NCI-H345 (cell line): ENCODE measurements at regions not wholly inside any gene's neighbourhood (a gene's known extent, or its start where the extent isn't known, plus 50 kb on each side); places are given as distances from the start of the nearest gene placed in this dataset.
"Not testable (repeated sequence)": the region's sequence is repeated elsewhere in the genome, so short reads cannot be mapped to it uniquely, and the experiment has no call there.

ENCODE experiments used
- DNase-seq: peaks from one replicate; lab custom pipeline; 2025; lab: John Stamatoyannopoulos, UW

DNA sequence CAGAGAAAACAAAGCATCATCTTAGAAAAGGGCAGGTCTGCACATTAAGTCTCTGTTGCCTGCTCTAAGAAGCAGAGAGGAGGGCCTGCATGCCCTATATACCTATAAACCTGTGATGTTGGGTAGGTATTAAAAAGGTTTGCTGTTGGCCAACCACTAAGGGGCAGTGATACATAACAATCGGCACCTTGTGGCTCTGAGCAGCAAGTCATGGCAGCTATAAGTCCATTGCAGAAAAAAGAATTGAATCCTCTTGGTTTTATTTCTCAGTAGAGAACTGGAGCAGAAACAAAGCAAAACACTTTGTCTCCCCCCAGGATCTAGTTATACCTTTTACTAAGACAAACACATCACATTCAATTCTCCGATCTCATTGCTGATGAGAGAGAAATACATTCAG, 1364.4 kb downstream of the STIM2 start:
- DNase-seq: peak; percentile 24

- no peak for DNase-seq
These were observed 1365.2 kb downstream of the STIM2 start for GRCh38 chr4:28225689-28226353.

GRCh38 chr4:28226962-28227361, 1366.3 kb downstream of the STIM2 start:
- no peak for DNase-seq

GRCh38 chr4:28227764-28228163, 1367.1 kb downstream of the STIM2 start:
- no peak for DNase-seq

- DNase-seq: no peak
These were observed 1368.2 kb downstream of the STIM2 start for GRCh38 chr4:28228561-28229491.

DNA sequence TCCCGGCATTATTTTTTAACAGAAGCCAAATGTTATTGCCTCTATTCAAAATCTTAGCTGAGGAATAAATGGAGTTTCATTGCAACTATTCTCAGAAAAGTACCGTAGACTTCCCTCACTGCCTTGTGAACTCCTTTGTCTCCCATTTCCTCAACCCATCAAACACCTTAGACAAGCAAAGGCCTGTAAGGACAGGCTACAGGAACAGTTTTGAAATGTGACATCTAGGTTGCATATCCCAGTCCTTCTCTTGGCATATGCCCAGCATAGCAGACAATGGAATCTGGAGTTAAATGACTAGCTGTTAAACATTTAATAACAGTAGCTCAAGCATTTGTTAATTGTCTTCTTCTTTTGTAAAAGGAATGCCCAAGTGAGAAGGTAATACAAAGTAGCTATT, 1371.7 kb downstream of the STIM2 start:
- no peak for DNase-seq

DNA sequence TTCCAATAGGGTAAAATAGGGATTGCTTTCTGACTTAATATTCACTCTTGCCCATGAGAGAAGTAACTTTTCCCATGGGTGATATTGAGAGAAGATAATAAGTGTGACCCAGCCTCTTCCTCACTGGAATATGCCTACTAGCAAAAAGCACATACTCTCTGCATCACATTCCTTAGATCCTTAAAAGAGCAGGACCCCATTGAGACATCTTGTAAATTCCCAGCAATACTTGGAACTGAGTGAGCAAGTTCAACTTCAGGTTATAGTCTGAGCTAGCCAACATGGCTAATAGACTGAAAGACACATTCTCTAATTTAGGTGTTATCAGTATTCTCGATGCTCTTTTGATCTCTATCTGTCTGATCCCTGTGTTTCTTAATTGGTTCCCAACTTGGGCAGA, 1372.3 kb downstream of the STIM2 start:
- DNase-seq: no peak

DNA sequence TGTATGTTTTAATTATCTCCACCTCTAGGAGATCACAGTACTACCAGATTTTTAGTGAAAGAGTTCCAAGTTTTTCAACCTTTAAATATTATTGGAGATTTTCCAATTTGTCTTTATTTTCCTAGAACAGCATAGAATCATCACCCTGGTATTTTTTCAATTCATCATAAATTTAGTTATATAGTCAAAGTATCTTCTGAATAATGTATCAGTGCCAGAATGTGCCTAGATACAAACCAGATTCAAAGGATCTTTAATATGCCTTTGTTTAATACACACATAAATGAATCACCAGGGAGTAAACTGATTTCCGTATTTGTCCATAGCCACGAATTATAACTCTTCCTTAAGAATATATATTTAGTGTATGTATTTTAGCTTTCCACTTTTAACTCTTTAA, 1373.1 kb downstream of the STIM2 start:
- DNase-seq: no peak

DNA sequence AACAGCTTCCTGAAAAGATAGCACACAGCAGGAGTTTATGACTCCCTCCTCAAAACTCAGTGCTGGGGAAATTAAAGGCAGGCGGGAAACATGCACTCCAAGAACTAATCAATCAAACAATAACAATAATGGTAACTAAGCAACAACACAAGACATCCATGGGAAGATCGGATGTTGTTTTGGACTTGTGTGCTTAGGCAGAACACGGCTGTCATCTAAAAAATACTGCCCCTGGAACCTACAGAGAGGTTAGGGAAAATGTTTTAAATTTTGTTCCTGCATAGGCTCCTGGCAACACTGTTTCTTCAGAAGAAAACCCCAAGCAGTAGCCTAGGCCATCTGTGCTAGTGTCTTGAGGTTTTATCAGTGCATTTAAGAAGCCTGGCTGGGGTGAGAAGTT, 1378.2 kb downstream of the STIM2 start:
- DNase-seq: no peak

DNA sequence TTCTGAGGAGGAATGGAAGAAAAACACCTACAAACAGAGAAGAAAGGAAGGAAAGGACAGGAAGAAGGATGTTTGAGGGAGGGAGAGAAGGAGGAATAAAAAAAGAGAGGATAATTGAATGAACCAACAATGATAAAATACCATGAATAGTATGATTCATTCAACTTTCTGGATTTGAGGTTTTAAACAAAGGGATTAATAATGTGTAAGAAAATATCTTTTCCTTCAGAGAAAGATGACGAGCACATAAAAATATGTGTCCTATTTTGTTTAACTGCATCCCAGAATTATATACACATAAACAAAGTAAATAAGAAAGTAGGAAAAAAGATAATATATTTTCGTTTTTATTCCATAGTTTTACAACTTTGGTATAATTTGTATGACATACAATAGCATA, 1380.4 kb downstream of the STIM2 start:
- no peak for DNase-seq

DNA sequence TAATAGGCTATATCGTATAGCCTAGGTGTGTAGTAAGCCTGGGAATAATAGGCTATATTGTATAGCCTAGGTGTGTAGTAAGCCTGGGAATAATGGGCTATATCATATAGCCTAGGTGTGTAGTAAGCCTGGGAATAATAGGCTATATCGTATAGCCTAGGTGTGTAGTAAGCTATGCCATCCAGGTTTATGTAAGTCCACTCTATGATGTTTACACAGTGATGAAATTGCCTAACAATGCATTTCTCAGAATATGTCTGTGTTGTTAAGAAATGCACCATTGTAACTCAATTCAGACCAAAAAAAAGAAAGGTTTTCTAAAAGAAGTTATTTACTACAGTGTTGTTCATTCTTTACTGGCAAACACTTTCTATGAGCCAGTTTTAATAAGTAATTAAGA, 1387.2 kb downstream of the STIM2 start:
- DNase-seq: no peak

DNA sequence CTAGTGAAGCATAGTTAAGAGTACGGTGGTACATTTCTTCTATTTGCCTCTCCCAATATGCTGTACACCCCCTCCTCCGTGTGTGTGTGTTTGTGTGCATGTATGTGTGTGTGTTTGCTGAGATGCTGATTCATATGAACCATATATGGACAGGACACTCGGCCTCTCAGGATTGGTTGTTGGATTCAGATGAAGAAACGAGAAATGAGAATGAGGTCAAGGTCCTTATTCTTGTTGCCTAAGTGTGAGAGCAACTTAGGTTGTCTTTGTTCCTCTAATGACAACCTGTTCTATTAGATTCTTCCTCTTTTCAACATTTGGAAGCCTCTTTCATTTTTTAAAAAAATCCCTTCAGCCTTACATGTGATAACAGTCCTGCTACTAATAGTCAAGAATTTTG, 1387.6 kb downstream of the STIM2 start:
- DNase-seq: no peak

GRCh38 chr4:28250646-28251045, 1390.0 kb downstream of the STIM2 start:
- DNase-seq: no peak

DNA sequence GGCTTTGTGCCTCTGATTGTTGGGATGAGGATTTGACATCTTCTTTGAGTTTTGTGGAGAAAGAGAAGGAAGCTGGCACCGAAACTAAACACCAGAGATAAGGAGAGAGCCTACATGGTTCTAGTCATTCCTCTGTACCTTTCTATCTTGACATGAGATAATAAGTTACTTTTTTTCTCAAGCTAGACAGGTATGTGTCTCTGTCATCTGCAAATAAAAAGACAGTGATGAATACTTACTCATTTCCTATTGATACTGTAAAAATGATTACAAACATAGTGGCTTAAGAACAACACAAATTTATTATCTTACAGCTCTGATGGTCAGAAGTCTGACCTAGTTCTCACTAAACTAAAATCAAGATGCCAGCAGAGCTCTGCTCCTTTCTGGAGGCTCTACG, 1391.2 kb downstream of the STIM2 start:
- DNase-seq: no peak

DNA sequence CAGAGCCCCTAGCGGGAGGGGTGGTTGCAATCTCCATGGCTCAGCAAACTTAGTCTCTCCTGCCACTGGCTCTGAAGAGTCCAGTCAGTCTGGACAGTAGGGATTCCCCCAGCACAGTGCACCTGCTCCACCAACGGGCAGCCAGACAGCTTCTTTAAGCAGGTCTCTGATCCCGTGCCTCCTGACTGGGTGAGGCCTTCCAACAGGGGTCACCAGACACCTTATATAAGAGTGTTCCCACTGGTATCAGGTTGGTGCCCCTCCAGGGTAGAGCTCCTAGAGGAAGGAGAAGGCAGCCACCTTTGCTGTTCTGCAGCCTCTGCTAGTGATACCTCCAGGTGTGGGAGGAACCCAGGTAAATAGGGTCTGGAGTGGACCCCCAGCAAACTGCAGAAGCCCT, 1393.4 kb downstream of the STIM2 start:
- DNase-seq: no peak

GRCh38 chr4:28256295-28256694, 1395.7 kb downstream of the STIM2 start:
- DNase-seq: no peak

GRCh38 chr4:28259951-28260350, 1399.3 kb downstream of the STIM2 start:
- no peak for DNase-seq

DNA sequence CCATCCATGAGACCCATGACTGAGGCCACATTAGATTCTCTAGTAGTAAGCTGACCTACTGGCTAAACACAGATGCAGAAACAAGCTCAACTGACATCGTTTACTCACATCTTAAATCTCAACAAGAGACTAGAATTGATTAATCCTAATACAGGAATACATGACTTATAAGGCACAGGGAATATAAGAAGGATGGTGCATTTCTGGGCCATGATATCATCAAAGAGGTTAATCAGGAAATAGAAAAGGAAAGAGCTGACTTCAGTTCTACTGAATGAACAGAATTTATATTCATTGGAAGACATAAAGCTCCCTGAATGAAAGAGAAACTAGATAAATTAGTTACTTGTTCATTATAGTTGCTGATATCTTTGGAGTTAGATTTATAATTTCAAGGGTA, 1406.5 kb downstream of the STIM2 start:
- no peak for DNase-seq

DNA sequence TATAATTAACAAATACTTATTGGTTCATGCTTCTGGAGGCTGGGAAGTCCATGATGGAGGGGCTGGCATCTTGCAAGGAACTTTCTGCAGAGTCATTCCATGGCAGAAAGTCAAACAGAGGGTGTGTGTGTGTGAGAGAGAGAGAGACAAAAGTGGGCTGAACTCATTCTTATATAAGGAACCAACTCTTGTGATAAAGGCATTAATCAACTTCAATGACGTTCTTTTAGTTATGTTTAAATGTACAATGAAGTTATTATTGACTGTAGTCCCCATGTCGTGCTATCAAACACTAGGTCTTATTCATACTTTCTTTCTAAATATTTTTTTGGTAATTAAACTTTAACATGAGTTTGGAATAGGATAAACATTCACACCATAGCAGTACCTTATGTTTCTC, 1408.8 kb downstream of the STIM2 start:
- DNase-seq: no peak

GRCh38 chr4:28277931-28278330, 1417.3 kb downstream of the STIM2 start:
- DNase-seq: no peak

GRCh38 chr4:28278676-28279075, 1418.0 kb downstream of the STIM2 start:
- DNase-seq: no peak

DNA sequence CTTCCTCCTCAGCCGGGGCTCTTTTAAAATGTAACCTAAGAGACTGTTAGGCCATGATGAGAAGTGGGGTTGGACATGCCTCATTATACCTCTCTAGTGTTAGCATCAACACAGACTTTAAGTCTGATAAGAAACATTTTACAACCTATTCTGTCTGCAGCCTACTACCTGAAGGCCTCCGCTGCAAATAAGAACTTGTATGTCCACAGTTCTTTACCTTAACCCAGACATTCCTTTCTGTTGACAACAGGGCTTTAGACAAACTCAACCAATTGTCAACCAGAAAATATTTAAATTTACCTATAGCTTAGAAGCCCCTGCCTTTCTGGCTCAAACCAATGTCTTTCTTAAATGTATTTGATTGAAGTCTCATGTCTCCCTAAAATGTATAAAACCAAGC, 1418.6 kb downstream of the STIM2 start:
- no peak for DNase-seq

- DNase-seq: not testable (repeated sequence)
These were observed 1425.6 kb downstream of the STIM2 start for GRCh38 chr4:28286266-28286665.

DNA sequence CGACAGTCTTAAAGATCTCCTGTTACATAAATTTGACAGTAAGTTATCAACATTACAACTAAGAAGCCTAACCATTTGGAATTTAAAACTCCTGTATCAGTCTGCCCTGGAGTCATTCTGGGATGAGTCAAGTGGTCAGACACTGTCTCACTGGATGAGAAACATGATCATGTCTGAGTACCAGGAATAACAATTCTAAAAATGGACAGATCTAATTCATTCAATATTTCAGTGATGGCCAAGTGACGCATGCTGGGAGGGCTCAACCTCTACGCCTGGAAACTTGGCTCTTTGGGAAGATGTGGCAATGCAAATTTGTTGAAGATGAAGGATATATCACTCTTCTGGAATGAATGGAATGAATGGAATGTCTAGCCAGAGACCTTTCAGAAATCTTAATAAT, 1427.2 kb downstream of the STIM2 start:
- no peak for DNase-seq
